GM12873 (cell line): ENCODE measurements at regions not wholly inside any gene's neighbourhood (a gene's known extent, or its start where the extent isn't known, plus 50 kb on each side); places are given as distances from the start of the nearest gene placed in this dataset.

Experiments used
- TF ChIP-seq, protein P1 (sequence below): IDR thresholded peaks from 2 replicates; pipeline ENCODE4 v1.5.1; 2012; ENCODE audit warnings: low read depth, mild to moderate bottlenecking, moderate library complexity, low read length, control low read depth; ENCODE audit not compliant: insufficient read depth; ENCODE audit errors: missing control alignments

DNA sequence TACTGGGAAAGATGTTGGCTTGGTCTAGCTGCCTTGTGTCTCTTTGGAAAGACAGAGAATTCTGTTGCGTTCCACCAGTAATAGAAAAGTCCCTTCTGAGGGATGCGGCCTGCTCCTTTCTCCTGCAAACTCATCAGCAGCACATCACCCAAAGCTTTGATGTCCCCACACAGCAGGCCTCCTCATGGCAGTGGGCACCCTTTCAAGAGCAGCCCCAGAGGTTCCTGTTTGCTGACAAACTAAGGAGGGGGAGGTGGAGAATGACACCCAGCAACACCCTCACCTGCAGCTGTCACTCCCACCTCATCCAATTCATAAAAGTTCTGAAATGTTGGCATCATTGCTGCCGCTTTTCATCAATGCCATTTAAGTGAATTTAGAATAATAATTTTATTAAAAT, 556.6 kb downstream of the BCL11A start:
- TF ChIP-seq, protein P1, sequence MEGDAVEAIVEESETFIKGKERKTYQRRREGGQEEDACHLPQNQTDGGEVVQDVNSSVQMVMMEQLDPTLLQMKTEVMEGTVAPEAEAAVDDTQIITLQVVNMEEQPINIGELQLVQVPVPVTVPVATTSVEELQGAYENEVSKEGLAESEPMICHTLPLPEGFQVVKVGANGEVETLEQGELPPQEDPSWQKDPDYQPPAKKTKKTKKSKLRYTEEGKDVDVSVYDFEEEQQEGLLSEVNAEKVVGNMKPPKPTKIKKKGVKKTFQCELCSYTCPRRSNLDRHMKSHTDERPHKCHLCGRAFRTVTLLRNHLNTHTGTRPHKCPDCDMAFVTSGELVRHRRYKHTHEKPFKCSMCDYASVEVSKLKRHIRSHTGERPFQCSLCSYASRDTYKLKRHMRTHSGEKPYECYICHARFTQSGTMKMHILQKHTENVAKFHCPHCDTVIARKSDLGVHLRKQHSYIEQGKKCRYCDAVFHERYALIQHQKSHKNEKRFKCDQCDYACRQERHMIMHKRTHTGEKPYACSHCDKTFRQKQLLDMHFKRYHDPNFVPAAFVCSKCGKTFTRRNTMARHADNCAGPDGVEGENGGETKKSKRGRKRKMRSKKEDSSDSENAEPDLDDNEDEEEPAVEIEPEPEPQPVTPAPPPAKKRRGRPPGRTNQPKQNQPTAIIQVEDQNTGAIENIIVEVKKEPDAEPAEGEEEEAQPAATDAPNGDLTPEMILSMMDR: no peak

DNA sequence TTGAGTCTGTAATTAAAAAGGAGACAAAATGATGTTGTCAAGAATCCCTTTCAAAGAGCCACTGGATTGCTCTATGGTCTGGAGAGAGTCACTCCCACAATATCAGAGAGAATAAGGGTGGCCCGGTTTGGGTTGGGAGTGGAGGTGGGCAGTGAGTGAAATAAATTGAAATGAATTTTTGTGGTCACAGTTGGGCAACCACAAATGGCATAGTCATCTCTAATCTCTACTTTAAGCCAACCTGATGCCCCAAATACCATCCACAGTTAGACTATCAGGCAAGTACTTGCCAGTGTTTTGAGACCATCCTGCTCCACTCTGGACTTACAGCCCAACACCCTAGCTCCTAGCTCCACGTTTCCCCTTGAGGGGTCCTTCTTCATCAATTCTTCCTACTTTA, 559.7 kb downstream of the BCL11A start:
- TF ChIP-seq, protein P1: no peak

DNA sequence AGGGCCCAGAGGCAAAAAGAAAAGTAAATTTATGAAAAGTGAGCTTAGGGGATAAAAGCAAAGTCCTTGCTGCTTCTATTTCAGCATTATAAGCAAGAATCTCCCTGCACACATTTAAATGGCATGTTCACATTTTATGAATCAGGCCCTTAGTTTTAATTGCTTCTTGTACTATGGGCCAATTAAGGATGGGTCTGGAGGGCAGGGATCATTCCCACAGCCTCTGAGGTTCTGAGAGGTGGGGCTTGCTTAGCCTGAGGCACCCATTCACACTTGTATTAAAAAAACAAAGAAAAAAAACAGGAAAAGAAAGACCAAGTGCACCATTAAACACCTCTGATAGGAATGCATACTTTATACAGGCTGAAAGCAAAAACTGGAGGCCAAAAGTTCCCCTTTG, 565.1 kb downstream of the BCL11A start:
- TF ChIP-seq, protein P1: no peak

GRCh38 chr2:59986511-59986910, 566.9 kb downstream of the BCL11A start:
- TF ChIP-seq, protein P1: no peak

GRCh38 chr2:59985923-59986322, 567.5 kb downstream of the BCL11A start:
- TF ChIP-seq, protein P1: no peak

- TF ChIP-seq, protein P1: no peak
Observed at GRCh38 chr2:59974051-59974766, 579.2 kb downstream of the BCL11A start.

DNA sequence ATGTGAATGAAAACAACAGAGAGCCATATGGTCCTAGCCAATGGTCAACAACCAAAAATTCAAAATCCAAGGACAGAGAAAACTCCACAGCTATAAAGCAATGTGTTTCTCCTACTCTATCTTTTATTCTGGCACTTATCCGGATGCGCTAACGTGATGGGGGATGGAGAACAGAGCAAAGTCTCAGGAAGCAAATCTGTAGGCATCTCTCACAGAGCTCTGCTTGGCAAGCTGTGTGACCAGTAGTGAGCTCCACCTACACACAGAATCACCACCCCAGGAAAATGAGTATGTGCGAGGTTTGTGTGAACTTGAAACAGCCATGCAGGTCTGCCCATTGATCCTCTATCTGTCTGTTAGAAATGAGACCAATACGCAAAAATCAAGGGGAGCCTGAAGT, 584.3 kb downstream of the BCL11A start:
- TF ChIP-seq, protein P1: no peak

- TF ChIP-seq, protein P1: no peak
Observed at GRCh38 chr2:59968441-59968840, 585.0 kb downstream of the BCL11A start.
